Epithelial cell of esophagus (primary cell): ENCODE measurements at regions not wholly inside any gene's neighbourhood (a gene's known extent, or its start where the extent isn't known, plus 50 kb on each side); places are given as distances from the start of the nearest gene placed in this dataset.

Source experiments
- DNase-seq: peaks from one replicate; pipeline ENCODE4 v3.0.0; 2010; ENCODE audit warnings: low read depth
- H3K4me3 ChIP-seq: 2 replicates; pipeline ENCODE4 v1.5.1; 2011; ENCODE audit warnings: mild to moderate bottlenecking, low read length, control low read depth
- TF ChIP-seq, protein P1 (sequence below): IDR thresholded peaks from 2 replicates; pipeline ENCODE4 v1.5.1; 2011; ENCODE audit warnings: low read depth, mild to moderate bottlenecking, low read length, control low read depth, inconsistent platforms; ENCODE audit not compliant: insufficient read depth; ENCODE audit errors: missing control alignments

DNA sequence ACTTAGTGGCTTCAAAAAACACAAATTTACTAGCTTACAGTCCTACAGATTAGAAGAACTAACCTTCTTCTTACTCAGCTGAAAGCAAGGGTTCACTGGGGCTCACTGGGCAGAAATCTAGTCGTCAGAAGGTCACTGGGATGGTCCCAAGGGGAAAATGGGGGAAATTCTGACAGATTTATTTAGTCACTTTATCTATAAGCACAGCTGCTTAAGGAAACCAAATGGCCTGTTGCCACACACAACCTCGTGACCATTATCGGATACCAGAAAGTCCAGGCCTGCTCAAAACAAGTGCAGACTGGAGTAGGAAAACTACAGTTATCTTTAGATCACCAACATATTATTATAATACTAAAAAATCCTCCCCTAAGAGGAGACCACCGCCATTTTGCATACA lies 374.6 kb upstream of the ASIC2 start:
- no peak for DNase-seq
- TF ChIP-seq, protein P1, sequence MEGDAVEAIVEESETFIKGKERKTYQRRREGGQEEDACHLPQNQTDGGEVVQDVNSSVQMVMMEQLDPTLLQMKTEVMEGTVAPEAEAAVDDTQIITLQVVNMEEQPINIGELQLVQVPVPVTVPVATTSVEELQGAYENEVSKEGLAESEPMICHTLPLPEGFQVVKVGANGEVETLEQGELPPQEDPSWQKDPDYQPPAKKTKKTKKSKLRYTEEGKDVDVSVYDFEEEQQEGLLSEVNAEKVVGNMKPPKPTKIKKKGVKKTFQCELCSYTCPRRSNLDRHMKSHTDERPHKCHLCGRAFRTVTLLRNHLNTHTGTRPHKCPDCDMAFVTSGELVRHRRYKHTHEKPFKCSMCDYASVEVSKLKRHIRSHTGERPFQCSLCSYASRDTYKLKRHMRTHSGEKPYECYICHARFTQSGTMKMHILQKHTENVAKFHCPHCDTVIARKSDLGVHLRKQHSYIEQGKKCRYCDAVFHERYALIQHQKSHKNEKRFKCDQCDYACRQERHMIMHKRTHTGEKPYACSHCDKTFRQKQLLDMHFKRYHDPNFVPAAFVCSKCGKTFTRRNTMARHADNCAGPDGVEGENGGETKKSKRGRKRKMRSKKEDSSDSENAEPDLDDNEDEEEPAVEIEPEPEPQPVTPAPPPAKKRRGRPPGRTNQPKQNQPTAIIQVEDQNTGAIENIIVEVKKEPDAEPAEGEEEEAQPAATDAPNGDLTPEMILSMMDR, result no peak
- no peak overlapping the region for H3K4me3 ChIP-seq

DNA sequence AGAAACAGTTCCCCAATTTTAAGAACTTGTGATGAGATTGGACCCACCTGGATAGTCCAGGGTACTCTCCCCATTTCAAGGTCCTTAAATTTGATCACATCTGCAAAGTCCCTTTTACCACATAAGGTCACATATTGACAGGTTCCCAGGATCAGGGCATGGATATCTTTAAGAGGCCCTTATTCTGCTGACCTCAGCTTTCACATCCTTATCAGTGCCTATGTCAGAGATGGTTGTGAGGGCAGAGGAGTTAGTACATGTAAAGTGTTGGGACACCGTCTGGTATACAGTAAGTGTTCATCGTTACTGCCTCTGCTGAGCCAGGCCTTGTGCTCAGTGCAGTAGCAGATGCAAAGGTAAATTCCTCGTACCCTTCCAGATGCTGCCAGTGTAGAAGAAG lies 375.4 kb upstream of the ASIC2 start:
- no peak overlapping the region for H3K4me3 ChIP-seq
- DNase-seq, result no peak
- TF ChIP-seq, protein P1, result no peak

DNA sequence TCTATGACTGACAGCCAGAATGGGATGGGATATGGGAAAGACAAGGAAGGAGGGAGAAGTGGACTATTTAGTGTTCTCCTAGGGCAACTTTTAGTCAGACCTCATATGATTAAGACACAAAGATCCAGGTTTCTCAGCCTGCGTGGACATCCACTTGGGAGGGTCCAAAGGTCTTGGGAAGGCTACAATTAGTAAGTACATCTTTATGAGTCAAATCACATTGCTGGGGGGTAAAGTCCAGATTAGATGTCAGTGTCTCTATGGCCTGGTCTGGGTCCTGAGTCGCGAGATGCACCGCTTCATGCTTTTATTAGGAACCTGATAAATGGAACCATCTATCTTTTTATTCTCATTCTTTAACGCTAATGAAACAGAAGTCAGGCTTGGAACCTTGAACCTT lies 378.4 kb upstream of the ASIC2 start:
- TF ChIP-seq, protein P1, result no peak
- no peak overlapping the region for H3K4me3 ChIP-seq
- DNase-seq, result no peak

- peak; percentile 62 for DNase-seq
- TF ChIP-seq, protein P1, result peak; percentile 85
- H3K4me3 ChIP-seq, result no peak overlapping the region
Measured at GRCh38 chr17:33674685-33675084, 381.6 kb upstream of the ASIC2 start.

- no peak overlapping the region for H3K4me3 ChIP-seq
- TF ChIP-seq, protein P1, result no peak
- no peak for DNase-seq
Measured at GRCh38 chr17:33676444-33676843, 383.3 kb upstream of the ASIC2 start.

DNA sequence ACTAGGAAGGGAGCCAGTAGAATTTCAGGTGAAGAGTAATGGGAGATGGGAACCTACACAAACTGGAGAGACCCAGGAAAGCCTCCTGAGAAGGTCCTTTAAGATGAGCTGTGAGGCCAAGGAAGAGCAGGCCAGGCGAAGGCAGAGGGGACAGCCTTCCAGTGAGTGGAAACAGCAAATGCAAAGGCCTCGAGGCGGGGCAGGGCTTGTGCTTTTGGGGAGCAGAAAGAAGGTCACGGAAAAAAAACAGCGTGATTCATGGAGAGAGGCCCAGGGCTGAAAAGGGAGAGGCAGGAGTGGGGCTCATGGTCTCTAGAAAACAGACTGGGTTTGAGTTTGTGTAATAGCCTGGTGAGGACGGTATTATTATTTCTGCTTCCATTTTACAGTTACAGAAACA lies 386.5 kb upstream of the ASIC2 start:
- TF ChIP-seq, protein P1, result no peak
- no peak overlapping the region for H3K4me3 ChIP-seq
- DNase-seq, result no peak

DNA sequence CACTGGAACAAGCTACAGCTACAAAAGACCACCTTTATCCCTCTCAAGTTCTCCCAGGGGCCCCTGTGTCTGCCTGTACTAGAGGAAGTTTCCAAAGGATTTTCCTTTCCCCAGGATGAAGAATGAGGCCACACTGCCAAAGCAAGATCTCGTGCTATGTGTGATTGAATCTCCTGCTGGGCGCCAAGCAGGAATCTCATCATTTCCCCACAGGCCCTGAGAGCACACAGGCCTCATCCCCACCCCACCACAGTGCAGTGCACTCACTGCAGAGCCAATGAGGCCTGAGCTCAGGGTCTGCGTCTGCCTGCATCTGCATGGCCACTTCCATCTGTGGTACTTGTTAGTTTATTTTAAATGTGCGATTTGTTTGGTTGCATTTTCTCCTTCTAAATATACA lies 387.4 kb upstream of the ASIC2 start:
- no peak overlapping the region for H3K4me3 ChIP-seq
- TF ChIP-seq, protein P1, result no peak
- no peak for DNase-seq
